PC-9 (cell line): ENCODE measurements at regions not wholly inside any gene's neighbourhood (a gene's known extent, or its start where the extent isn't known, plus 50 kb on each side); places are given as distances from the start of the nearest gene placed in this dataset.

Experiments used
- EZH2 ChIP-seq: fragments of 200-600 bp; sonication (generic); IDR thresholded peaks from 2 replicates; pipeline ENCODE4 v1.8.0; 2017; ENCODE audit warnings: antibody characterized with exemption, low read depth
- TF ChIP-seq, protein P1 (sequence below): fragments of 200-600 bp; sonication (generic); conservative IDR thresholded peaks from 2 replicates; pipeline ENCODE4 v1.6.1; 2017; ENCODE audit warnings: mixed run types, antibody characterized with exemption, mild to moderate bottlenecking, moderate library complexity

DNA sequence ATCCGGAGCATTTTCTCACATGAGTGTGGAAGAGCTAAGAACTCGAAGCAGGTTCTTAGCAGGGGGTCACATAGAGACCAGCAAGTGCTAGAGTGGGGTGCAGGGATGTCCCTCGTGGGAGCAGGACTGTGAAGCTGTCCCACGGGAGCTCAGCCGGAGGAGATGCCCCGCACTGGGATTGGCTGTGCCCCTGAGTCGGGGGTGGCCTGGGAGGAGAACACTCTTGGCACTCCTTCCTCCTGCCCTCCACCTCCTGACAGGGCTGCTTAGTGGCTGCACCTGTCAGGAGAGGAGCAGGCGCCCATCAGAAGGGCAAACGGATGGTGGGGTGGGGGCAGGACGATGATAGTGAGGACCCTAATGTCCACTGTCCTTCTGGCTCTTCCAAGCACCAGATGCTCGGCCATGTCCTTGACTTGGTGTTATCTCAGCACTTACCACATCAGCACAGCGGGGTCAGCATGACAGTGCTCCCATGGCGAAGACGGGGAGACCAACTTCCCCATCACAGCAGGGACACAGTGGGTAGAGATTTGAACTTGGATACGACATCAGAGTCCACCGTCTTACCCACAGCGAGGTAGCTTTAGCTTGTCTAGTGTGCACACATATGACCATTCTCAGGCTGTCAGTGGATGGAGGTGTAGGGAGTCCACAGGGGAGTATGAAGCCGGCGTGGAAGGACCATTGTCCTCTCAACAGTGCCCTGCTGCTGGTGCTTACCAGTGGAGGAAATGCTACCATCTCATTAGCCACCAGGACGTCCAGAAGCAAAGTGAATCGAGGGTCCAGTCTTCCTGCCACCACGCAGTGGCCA lies 142.5 kb upstream of the SHH start:
- TF ChIP-seq, protein P1, sequence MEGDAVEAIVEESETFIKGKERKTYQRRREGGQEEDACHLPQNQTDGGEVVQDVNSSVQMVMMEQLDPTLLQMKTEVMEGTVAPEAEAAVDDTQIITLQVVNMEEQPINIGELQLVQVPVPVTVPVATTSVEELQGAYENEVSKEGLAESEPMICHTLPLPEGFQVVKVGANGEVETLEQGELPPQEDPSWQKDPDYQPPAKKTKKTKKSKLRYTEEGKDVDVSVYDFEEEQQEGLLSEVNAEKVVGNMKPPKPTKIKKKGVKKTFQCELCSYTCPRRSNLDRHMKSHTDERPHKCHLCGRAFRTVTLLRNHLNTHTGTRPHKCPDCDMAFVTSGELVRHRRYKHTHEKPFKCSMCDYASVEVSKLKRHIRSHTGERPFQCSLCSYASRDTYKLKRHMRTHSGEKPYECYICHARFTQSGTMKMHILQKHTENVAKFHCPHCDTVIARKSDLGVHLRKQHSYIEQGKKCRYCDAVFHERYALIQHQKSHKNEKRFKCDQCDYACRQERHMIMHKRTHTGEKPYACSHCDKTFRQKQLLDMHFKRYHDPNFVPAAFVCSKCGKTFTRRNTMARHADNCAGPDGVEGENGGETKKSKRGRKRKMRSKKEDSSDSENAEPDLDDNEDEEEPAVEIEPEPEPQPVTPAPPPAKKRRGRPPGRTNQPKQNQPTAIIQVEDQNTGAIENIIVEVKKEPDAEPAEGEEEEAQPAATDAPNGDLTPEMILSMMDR: no peak
- TF ChIP-seq EZH2: no peak
